ENCODE measurements at regions not wholly inside any gene's neighbourhood (a gene's known extent, or its start where the extent isn't known, plus 50 kb on each side); places are given as distances from the start of the nearest gene placed in this dataset.
"Not testable (repeated sequence)": the region's sequence is repeated elsewhere in the genome, so short reads cannot be mapped to it uniquely, and the experiment has no call there.

- no peak for DNase-seq (ENCODE audit: low read depth, low spot score)
These were observed 276.2 kb downstream of the RAP2B start for GRCh38 chr3:153438271-153438670.

GRCh38 chr3:153439780-153440179 lies 277.8 kb downstream of the RAP2B start:
- DNase-seq (ENCODE audit: low read depth, low spot score) = no peak

- no peak for DNase-seq (ENCODE audit: low read depth, low spot score)
These were observed 278.3 kb downstream of the RAP2B start for GRCh38 chr3:153440311-153440710.

- no peak for DNase-seq (ENCODE audit: low read depth, low spot score)
These were observed 280.4 kb downstream of the RAP2B start for GRCh38 chr3:153442386-153442785.

GRCh38 chr3:153442799-153443487 lies 280.9 kb downstream of the RAP2B start:
- no peak for DNase-seq (ENCODE audit: low read depth, low spot score)

GRCh38 chr3:153443961-153444360 lies 281.9 kb downstream of the RAP2B start:
- no peak for DNase-seq (ENCODE audit: low read depth, low spot score)

GRCh38 chr3:153445817-153446216 lies 283.8 kb downstream of the RAP2B start:
- DNase-seq (ENCODE audit: low read depth, low spot score) = no peak

- no peak for DNase-seq (ENCODE audit: low read depth, low spot score)
These were observed 286.3 kb downstream of the RAP2B start for GRCh38 chr3:153448151-153448829.

GRCh38 chr3:153456833-153457545 lies 295.0 kb downstream of the RAP2B start:
- DNase-seq (ENCODE audit: low read depth, low spot score) = no peak

GRCh38 chr3:153458881-153459280 lies 296.9 kb downstream of the RAP2B start:
- DNase-seq (ENCODE audit: low read depth, low spot score) = no peak

GRCh38 chr3:153462545-153462944 lies 300.5 kb downstream of the RAP2B start:
- DNase-seq (ENCODE audit: low read depth, low spot score) = no peak

- DNase-seq (ENCODE audit: low read depth, low spot score) = no peak
These were observed 301.9 kb downstream of the RAP2B start for GRCh38 chr3:153463895-153464294.

- DNase-seq (ENCODE audit: low read depth, low spot score) = no peak
These were observed 307.1 kb downstream of the RAP2B start for GRCh38 chr3:153469162-153469561.

GRCh38 chr3:153484842-153485241 lies 322.8 kb downstream of the RAP2B start:
- no peak for DNase-seq (ENCODE audit: low read depth, low spot score)

GRCh38 chr3:153495422-153495821 lies 333.4 kb downstream of the RAP2B start:
- no peak for DNase-seq (ENCODE audit: low read depth, low spot score)

- DNase-seq (ENCODE audit: low read depth, low spot score) = no peak
These were observed 340.7 kb downstream of the RAP2B start for GRCh38 chr3:153502682-153503081.

GRCh38 chr3:153503873-153504272 lies 341.8 kb downstream of the RAP2B start:
- DNase-seq (ENCODE audit: low read depth, low spot score) = no peak

GRCh38 chr3:153506205-153506604 lies 344.2 kb downstream of the RAP2B start:
- DNase-seq (ENCODE audit: low read depth, low spot score) = not testable (repeated sequence)

GRCh38 chr3:153506686-153507085 lies 344.7 kb downstream of the RAP2B start:
- DNase-seq (ENCODE audit: low read depth, low spot score) = not testable (repeated sequence)

GRCh38 chr3:153513236-153513635 lies 351.2 kb downstream of the RAP2B start:
- peak; percentile 1 for DNase-seq (ENCODE audit: low read depth, low spot score)

- DNase-seq (ENCODE audit: low read depth, low spot score) = no peak
These were observed 366.4 kb downstream of the RAP2B start for GRCh38 chr3:153528473-153528872.

- DNase-seq (ENCODE audit: low read depth, low spot score) = no peak
These were observed 377.2 kb downstream of the RAP2B start for GRCh38 chr3:153539263-153539662.

Data from pulmonary artery endothelial cell (primary cell).